ENCODE measurements at regions not wholly inside any gene's neighbourhood (a gene's known extent, or its start where the extent isn't known, plus 50 kb on each side); places are given as distances from the start of the nearest gene placed in this dataset.

GRCh38 chr1:199953651-199954050, 73.9 kb upstream of the NR5A2 start:
- H3K27ac Mint-ChIP-seq = no peak overlapping the region
- H3K4me3 Mint-ChIP-seq = no peak overlapping the region
- H3K27me3 Mint-ChIP-seq = peaks cover 35% of the 10 kb centered on the region
- peaks cover 1% of the 10 kb centered on the region for H3K36me3 Mint-ChIP-seq
- no peaks in the 10 kb centered on the region for H3K9me3 Mint-ChIP-seq
- peaks cover 3% of the 10 kb centered on the region for H3K4me1 Mint-ChIP-seq
- CTCF ChIA-PET = no interaction called here
- no peak for DNase-seq

GRCh38 chr1:199954699-199955098, 72.8 kb upstream of the NR5A2 start:
- Mint-ChIP-seq H3K9me3 (no peaks in the 10 kb centered on the region), H3K4me3 (no peak overlapping the region), H3K4me1 (no peaks in the 10 kb centered on the region), H3K27me3 (peaks cover 35% of the 10 kb centered on the region), H3K27ac (no peak overlapping the region), H3K36me3 (no peaks in the 10 kb centered on the region)
- no peak for DNase-seq
- CTCF ChIA-PET = interaction anchor here (0.6 kb wide), 1 partner anchor 68 kb away, joined by 3 read pairs; no protein-coding TSS in a partner anchor

GRCh38 chr1:199955235-199955634, 72.3 kb upstream of the NR5A2 start:
- CTCF ChIA-PET = interaction anchor here (0.6 kb wide), 1 partner anchor 68 kb away, joined by 3 read pairs; no protein-coding TSS in a partner anchor

GRCh38 chr1:199956005-199956404, 71.5 kb upstream of the NR5A2 start:
- Mint-ChIP-seq H3K36me3 (no peaks in the 10 kb centered on the region), H3K9me3 (no peaks in the 10 kb centered on the region), H3K4me3 (no peak overlapping the region), H3K4me1 (no peaks in the 10 kb centered on the region), H3K27ac (no peak overlapping the region), H3K27me3 (peaks cover 37% of the 10 kb centered on the region)
- CTCF ChIA-PET = no interaction called here
- no peak for DNase-seq

More at GRCh38 chr1:199955235-199955634, 72.3 kb upstream of the NR5A2 start:
- Mint-ChIP-seq H3K27ac (no peak overlapping the region), H3K27me3 (peaks cover 35% of the 10 kb centered on the region), H3K9me3 (no peaks in the 10 kb centered on the region), H3K36me3 (no peaks in the 10 kb centered on the region), H3K4me3 (no peak overlapping the region), H3K4me1 (no peaks in the 10 kb centered on the region)
- no peak for DNase-seq

- CTCF ChIA-PET = no interaction called here
- H3K27ac Mint-ChIP-seq = no peak overlapping the region
- H3K27me3 Mint-ChIP-seq = peaks cover 32% of the 10 kb centered on the region
- no peak for DNase-seq
- H3K36me3 Mint-ChIP-seq = no peaks in the 10 kb centered on the region
- H3K4me1 Mint-ChIP-seq = no peaks in the 10 kb centered on the region
- no peak overlapping the region for H3K4me3 Mint-ChIP-seq
- no peaks in the 10 kb centered on the region for H3K9me3 Mint-ChIP-seq
Measured at GRCh38 chr1:199959033-199959774, 68.3 kb upstream of the NR5A2 start.

- CTCF ChIA-PET = no interaction called here
- peaks cover 27% of the 10 kb centered on the region for H3K27me3 Mint-ChIP-seq
- no peak overlapping the region for H3K27ac Mint-ChIP-seq
- no peaks in the 10 kb centered on the region for H3K36me3 Mint-ChIP-seq
- no peak for DNase-seq
- H3K9me3 Mint-ChIP-seq = no peaks in the 10 kb centered on the region
- H3K4me3 Mint-ChIP-seq = no peak overlapping the region
- no peaks in the 10 kb centered on the region for H3K4me1 Mint-ChIP-seq
Measured at GRCh38 chr1:199959775-199960110, 67.8 kb upstream of the NR5A2 start.

GRCh38 chr1:199970125-199970524, 57.4 kb upstream of the NR5A2 start:
- DNase-seq = no peak
- H3K36me3 Mint-ChIP-seq = no peaks in the 10 kb centered on the region
- CTCF ChIA-PET = no interaction called here
- no peaks in the 10 kb centered on the region for H3K9me3 Mint-ChIP-seq
- no peak overlapping the region for H3K27ac Mint-ChIP-seq
- no peak overlapping the region for H3K4me3 Mint-ChIP-seq
- peaks cover 18% of the 10 kb centered on the region for H3K27me3 Mint-ChIP-seq
- no peaks in the 10 kb centered on the region for H3K4me1 Mint-ChIP-seq

- CTCF ChIA-PET = no interaction called here
- Mint-ChIP-seq H3K27me3 (peaks cover 19% of the 10 kb centered on the region), H3K4me3 (no peak overlapping the region), H3K4me1 (no peaks in the 10 kb centered on the region), H3K9me3 (no peaks in the 10 kb centered on the region), H3K36me3 (no peaks in the 10 kb centered on the region), H3K27ac (no peak overlapping the region)
- no peak for DNase-seq
Measured at GRCh38 chr1:199976496-199977144, 50.9 kb upstream of the NR5A2 start.
